ENCODE measurements at regions not wholly inside any gene's neighbourhood (a gene's known extent, or its start where the extent isn't known, plus 50 kb on each side); places are given as distances from the start of the nearest gene placed in this dataset.

DNA sequence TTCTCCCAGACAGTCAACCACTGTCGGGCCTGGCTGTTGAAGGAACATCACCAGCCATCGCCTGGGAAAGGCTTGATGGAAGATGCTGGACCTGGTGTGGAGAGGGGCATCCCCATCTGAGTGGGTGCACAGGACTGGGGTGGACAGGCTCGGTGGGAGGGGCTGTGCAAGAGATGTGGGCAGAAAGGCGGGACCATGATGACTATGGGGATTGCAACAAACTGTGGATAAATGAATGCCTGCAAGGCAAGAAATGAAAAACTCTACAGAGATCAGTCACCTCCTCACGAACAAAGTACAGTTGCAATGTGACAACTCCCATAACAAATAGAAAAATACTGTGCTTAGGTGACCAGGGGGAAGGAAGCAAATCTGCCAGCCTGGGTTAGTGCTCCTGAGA, 171.9 kb upstream of the GPR12 start:
- no peak for DNase-seq (ENCODE audit: low read depth)

DNA sequence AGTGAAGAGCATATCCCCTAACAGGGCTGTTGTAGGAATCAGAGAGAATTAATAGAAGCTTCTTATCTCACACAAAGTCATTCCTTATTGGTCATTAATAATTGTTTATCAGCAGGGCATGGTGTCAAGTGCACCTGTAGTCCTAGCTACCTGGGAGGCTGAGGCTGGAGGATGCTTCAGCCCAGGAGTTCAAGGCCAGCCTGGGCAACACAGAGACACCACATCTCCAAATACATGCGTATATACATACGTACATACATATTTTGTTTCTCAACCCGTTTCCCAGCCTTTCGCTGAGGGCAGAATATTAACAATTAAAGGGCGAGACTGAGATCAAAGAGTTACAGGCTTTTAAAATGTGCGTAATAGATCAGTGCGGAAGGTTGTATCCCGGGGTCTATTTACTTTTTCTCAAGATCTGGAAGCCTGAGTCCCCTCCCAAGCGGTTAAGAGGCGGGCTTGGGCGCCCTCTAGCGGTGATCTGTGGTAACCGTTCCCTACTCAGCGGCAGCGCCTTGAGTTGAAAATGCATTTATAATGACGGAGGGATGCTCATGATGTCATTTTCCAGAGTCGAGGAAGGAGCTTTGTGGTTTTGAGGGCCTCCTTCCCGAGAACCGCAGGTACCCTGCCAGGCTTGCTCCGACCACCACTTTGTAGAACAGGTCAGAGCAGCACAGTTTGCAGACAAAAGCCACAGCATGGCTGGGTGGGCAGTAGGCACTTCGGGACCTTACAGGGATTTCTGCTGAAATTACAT, 169.6 kb upstream of the GPR12 start:
- DNase-seq (ENCODE audit: low read depth), result peak; percentile 22

DNA sequence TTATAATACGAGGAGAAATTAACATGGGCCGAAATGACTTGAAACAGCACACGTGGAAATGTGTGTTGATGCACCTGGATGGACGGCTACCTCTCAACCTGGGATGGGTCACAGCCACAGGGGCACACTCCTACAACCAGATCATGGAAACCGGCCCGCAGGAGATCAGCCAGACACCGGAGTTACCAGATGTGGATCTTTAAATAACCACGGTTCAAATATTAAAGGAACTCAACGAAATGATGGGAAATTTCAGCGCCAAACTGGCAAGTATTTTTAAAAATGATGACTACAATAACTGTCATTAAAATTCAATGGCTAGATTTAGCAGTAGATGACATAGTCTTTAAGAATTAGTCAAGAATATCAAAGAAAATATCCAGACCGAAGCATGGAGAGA, 166.9 kb upstream of the GPR12 start:
- DNase-seq (ENCODE audit: low read depth), result no peak

DNA sequence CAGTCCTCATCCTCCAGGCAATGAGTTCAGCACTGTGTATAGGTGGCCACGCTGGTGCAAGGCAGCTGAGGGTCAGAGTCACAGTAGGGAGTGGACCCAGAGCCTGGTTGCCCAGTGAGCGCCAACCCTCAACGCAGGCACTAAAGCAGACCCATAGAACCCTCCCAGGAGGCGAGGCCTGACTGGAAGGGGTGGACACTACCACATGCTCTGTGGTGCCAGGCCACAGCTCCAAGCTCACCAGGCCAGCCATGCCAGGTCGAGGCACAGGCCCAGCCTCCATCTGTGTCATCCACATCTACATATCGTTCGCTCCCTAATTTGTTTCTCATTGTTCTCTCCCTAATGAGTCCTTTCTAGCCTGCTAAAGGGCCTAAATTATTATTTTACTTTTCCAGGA, 165.8 kb upstream of the GPR12 start:
- no peak for DNase-seq (ENCODE audit: low read depth)

DNA sequence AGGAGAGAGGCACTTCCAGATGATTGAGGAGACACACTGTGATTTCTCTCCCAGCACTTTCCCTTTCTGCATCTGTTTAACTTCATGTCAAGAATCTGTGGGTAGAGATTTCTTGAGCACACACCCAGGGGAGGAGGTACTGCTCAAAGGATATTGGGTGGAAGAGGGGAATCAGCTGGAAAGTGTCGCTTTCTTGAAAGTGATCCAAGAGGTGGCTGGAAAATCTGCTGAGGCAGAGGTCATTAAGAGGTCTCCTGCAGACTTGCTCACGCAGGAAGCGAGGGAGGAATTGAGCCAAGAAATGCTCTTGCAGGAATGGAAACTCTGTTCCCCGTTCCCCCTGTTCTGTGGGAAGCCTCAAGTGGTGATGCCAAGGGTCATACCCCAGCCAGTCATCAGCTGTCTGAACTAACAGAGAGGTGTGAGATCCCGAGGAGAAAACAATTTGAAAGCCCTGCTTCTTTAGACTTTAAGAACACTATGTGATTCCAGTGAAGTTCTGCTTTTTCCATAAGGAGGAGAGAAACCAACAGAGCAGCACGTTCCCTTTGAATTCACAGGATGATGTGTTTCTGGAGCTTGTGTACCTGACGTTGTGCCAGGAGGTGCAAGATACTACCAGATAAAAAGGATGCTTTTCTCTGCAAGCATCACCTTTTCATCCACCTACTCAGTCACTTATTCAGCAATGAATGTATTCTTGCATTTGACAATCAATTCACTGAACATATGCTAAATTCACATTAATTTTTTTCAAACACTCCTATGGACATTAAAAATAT, 163.4 kb upstream of the GPR12 start:
- DNase-seq (ENCODE audit: low read depth), result peak; percentile 17

DNA sequence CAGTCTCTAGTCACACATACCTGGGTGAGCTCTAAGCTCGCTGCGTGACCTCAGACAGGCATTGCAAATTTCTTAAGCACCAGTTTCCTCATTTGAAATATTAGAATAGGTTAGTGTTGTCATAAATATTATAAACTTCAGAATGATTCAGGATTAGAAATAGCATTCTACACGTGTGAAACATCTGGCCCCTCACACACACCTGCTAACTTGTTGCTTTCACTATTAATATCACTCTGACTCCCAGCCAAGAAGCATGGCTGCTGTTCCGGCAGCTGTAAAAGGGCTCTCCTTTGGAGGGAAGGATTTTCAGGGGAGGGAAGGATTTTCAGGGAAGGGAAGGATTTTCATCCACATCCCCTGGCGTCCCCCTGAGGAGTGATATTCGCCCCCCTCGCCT, 161.3 kb upstream of the GPR12 start:
- DNase-seq (ENCODE audit: low read depth), result no peak

DNA sequence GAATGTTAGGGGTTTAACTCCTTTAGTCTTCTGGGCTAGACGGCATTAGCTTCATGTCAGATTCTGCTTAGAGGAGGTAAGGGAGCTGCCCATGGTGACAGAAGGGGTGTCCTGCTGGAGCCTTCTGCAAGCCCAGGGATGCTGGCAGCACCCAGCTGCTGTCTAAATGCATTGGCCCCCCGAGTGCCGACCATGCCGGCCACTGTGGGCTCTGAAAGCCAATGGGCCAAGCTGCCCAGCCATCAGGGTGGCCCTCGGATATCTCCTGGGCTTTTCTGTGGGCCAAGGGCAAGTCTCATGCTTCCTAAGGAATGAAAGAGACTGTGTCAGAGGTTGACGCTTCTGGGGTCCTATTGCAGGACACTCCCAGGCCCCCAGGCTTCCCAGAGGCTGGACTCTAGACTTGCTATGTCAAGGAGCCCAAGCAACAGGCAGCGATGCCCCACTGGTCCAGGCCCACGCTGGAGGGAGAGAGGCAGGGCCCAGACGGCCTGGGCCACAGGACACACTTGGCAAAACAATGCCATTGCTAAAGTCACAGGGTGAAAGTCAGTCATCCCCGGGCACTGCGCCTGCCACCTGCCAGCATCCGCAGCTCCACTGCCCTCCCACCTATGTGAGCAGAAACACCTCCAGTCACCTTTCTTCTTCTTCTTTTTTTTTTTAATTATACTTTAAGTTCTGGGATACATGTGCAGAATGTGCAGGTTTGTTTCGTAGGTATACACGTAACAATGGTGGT, 160.2 kb upstream of the GPR12 start:
- no peak for DNase-seq (ENCODE audit: low read depth)

DNA sequence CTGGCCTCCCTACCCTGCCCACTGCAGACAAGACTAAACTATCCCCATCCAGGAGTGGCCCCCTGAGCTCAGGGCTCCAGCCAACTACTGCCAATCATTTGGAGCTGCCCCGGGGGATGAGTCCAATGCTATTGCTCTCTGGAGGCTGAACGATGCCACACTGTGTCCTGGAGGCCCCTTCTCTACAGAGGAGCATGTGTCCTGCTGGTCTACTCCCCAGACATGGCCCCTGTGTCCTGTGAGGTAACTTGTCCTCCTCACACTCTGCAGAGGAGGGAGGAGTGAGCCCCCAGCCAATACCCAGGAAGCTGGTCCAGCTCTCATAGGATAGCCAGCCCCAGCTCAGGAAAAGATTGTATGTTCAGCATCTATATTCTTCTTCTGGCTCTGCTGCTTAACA, 159.1 kb upstream of the GPR12 start:
- DNase-seq (ENCODE audit: low read depth), result no peak

DNA sequence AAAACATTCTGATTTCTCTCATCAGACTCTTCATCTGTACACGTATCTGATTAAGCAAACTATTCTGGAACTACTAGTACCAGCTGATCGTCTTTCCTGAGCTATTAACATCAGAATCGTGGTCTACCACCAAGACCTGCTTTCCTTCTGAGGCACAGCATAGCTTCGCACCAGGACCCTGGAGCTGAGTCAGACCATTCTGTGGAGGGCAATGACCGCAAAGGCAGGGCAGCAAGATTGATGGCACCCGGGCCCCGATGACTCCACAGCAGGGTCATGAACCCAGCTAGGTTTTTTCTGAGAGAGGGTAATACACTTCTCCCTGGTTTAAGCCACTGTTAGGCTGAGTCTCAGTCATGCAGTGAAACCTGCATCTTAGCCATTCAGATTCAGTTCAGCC, 158.7 kb upstream of the GPR12 start:
- no peak for DNase-seq (ENCODE audit: low read depth)

DNA sequence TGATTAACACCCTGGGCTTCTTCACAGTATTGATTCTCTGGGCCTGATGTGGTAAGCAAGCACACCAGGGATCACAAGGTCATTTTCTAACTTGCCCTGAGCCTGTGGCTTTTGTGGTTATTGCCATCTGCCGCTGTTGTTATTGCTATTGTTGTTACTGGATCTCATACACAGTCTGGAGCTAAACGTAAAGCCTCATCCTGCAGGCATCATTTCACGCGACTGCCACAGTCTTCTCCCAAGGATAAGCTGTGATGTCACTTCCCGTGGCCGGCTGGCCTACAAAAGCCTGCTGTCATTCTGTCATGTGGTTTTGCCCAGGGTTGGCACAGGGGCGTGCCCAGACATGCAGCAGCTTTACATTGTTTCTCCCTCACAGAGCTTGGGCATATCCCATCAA, 154.0 kb upstream of the GPR12 start:
- DNase-seq (ENCODE audit: low read depth), result no peak

DNA sequence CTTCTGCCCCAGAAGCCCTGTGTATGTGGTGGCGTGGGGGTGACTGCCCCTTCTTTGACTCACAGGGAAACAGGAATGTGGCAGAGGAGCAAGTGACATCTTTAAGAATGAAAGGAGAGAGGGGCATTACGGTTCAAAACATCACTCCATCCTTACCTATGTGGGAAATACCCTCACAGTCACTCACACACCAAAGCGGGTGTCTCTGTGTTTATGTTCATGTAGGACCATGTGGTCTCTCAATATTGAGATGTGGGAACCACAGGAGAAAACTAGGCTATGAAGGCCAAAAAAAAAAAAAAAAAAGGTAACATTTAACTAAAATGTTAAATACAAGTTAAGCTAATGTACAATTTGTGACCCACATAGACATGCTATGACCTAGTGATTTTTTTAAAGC, 153.6 kb upstream of the GPR12 start:
- DNase-seq (ENCODE audit: low read depth), result no peak

DNA sequence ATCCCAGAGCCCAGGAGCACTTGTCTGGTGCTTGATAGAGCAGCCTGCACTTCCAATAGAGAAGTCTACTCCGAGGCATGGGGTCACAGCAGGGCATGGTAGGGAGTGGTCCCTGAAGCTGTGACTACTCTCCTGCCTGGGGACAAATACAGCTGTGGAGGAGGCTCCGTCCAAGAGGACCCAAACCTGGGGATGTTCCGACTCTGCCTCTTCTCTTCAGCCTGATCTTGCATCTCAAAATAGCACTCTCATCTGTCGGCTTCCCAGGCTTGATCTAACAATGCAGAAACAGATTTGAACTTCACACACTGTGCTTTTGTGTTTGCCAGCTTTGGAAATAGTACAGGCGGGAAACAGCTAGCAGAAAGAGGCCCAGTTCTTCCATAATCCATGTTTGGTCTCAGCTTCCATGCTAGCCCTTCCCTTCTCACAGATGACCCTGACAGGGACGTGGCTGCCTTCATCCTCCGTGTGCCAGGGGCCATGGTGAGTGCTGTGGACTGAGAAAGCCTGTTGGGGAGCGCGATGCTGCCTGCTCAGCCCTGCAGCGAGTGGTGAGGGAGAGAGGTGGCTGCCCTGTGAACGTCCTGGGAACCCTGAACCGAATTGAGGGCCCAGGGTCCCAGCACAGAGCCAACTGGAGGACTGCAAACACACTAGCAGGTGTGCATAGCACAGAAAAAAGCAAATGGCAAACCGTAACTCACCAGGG, 150.3 kb upstream of the GPR12 start:
- no peak for DNase-seq (ENCODE audit: low read depth)

DNA sequence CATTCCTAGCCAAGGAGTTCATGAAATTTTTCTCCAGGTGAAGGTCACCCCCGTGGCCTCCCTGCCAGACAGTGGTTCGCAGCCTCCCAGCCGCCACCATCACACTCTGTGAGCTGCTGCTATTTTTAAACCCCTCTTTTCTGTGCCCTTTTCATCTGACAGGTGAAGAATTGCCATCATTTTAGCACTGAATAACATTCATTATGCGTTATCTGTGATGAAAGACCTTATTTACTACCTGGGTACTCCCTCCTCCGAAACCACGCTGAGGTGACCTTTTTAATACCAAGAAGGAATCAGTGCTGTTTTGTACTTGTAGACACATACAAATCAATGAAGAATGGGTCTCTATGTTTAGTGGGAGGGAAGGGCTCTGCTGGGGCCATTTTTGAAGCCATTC, 148.9 kb upstream of the GPR12 start:
- no peak for DNase-seq (ENCODE audit: low read depth)

DNA sequence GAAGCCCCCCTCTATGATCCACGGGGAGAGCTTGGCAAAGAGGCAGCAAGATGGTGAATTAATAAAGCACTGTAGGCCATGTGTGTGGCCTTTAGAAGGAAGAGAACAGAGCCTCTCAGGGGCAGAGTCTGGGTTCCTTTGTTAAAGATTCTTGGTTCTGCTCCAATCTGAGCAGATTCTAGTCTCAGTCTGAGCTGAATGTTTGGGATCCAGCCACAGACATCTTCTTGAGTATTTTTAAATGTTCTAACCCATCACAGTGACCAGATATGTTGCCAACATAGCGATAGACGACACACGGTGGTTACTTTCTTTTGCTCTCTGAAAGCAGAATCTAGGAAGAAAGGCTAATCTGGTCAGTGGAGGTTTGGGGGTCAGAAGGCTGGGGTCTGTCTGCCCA, 147.5 kb upstream of the GPR12 start:
- no peak for DNase-seq (ENCODE audit: low read depth)

DNA sequence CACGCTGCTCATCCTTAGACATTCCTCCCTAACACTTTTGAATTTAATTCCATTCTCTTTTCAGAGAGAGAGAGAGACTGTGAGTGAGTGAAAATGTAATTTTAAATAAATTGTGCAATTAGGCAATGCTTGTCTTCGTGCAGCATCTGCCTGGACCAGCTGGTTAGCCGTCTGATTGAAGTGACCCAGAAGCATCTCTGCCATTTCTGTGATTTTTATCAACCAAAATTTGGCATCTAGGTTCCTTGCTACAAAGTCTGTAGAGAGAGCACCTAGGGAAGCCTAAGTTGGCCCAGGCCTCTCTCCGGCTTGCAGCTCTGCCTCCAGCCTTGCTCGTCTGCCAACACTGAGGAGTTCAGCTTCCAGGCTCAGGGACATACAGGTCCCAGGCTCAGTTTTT, 138.6 kb upstream of the GPR12 start:
- DNase-seq (ENCODE audit: low read depth), result no peak

DNA sequence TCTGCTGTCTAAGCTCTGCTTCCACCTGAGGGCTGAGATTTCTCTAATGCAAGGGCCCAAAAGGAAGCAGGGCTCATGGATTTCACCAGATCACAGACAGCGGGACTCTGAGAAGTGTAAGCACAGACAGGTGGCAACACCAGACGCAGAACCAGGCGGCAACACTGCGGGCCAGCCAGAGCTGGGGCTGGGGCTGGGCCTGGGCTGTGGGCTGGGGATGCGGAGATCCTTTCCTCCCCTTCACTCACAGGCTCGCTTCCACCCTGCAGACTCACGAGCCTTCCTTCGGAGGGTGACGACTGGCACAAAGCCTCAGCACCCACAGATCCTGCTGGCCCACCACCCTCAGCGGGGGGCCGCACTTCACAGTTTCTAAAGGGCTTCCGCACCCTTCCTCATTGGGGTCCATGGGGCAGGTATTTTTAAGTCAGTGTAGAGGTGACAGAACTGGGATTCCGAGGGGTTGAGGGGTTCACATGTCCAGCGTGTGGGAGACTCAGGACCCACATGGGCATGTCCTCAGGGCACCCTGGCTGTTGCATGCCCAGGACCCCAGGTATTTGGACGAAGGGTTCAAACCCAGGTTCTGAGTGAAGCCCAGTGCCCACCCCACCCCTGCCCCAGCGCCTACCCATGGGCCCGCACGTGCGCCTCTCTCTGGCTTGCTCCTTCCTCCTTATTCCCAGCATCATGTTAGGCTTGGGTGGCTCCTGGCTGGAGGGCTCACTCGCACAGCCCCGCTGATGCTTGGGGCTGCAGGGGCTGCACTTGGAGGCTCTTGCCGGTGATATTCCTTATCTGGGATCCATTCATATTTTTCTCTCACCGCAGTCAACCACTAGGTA, 137.3 kb upstream of the GPR12 start:
- no peak for DNase-seq (ENCODE audit: low read depth)

DNA sequence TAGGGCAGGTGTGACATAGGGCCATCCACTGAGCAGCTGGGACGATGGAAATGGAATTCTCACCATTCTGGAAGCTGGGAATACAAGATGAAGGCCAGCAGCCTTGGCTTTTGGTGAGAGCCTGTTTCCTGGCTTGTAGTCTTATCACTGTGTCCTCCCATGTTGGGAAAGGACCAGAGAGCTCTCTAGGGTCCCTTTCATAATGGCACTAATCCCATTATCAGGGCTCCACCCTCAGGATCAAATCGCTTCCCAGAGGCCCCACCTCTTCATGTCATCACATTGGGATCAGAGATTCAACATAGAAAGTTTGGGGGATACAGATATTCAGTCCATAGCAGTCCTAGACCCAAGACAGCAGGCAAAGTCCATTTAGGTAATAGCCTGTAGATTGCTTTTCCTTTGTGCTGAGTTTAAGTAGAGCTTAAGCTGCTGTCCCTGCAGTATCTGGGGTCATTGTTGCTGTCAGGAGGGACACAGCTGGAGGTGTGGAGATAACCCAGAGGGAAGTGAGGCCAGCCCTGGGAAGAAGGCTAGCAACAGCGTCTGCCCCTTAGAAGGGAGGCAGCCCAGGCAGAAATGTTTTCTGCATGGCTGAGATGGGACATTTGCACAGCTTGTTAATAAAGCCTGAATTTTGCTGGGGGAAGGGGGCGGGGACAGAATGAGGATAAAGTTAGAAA, 136.5 kb upstream of the GPR12 start:
- no peak for DNase-seq (ENCODE audit: low read depth)

DNA sequence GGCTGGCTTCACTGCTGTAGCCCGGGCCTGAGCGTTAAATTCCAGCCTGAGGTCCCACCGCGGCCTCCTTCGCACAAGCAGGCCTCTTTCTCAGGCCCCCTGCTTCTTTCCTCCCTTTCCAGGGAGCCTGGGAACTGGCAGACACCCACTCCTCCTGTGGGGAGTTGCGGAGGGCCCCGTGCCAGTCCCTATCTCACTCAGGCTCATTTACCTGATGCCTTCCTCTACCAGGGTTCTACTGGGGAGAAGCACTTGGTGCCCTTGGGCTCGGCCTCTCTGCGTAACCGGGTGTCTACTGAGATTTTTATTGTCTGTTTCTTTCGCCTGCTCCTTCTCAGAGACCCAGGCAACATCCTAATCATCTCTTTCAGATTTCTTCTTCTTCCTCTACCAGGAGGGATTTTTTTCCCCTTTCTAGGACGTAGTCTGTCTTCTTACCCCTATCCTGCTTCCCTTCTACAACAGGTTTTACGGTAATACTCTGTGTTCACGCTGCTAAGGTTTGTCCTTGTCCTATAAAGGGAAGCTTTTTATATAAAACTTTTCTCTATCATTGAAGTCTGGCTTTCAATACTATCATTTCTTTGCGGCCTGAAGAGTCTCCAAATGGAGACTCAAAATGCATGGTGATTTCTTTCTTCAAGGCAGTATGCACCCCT, 135.4 kb upstream of the GPR12 start:
- DNase-seq (ENCODE audit: low read depth), result no peak

DNA sequence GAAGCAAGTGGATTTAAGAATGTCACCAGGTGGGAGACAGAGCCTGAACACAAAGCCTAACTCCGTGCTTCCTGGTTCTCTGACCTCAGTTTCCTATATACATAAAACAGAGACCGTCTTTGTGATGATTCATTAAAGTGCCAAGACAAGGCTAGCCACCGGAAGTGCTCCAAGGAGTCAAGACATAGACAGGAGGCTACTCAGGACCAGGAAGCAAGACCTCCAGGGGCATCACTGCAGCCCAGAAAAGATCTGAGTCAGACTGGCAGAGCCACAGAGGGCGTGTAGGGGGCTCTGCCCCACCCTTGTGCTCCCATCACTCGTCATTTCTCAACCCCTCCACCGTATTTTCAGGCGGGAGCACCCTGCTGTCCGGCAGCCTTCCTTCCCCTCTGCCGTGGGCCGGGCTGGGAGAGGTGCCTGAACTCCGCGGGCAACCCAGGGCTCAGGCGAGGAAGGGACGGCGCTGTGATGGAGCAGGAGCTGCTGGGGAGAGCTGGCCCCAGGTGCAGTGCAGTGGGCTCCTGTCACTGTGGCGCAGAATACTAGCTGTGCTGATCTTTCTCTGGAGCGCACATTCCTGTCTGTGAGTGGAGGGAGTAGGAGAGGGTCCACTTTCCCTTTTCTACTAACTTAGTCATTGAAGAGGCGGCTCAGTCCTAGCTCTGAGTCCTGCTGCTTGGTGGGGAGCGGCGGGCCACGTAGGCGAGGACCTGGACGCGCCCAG, 134.7 kb upstream of the GPR12 start:
- DNase-seq (ENCODE audit: low read depth), result no peak

DNA sequence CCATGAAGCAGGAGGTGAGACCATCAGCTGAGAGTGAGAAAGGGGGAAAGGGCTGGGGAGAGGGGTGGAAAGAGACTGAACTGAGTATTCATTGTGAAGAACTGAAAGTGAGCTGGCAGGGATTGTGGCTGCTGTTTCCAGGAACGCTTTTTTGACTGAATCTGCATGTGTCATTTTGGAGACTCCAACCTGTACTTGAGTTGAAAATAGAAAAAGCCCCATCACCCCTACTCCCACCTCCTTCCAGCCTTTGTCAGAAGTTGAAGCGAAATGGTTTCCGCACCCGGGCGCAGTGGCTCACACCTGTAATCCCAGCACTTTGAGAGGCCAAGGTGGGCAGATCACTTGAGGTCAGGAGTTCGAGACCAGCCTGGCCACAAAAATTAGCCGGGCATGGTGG, 128.0 kb upstream of the GPR12 start:
- no peak for DNase-seq (ENCODE audit: low read depth)
